ENCODE measurements at regions not wholly inside any gene's neighbourhood (a gene's known extent, or its start where the extent isn't known, plus 50 kb on each side); places are given as distances from the start of the nearest gene placed in this dataset.

- H3K79me2 ChIP-seq (ENCODE audit: control insufficient read depth in 1 of 2, insufficient read depth in 2 of 2, low read length in 2 of 2), result no peaks in the 10 kb centered on the region
- no peak overlapping the region for H2AK5ac ChIP-seq (ENCODE audit: low read depth, low read length)
- H3K36me3 ChIP-seq (ENCODE audit: control insufficient read depth in 2 of 4, insufficient read depth in 4 of 4, low read length in 3 of 4), result no peaks in the 10 kb centered on the region
- H4K5ac ChIP-seq (ENCODE audit: insufficient read length, low read depth, low read length), result no peak overlapping the region
- DNase-seq (ENCODE audit: low read depth in 1 of 2, low spot score in 2 of 2) (no peak), FAIRE-seq (no peak)
- H4K8ac ChIP-seq (ENCODE audit: extremely low read depth, insufficient read depth, low read length), result no peak overlapping the region
- H4K20me1 ChIP-seq (replicated peaks in 1 of 2; ENCODE audit: control insufficient read depth in 1 of 2, insufficient read depth in 2 of 2, low read length in 2 of 2), result no peaks in the 10 kb centered on the region
- H3K9ac ChIP-seq (replicated peaks in 1 of 4; ENCODE audit: extremely low read depth in 1 of 4, low read depth in 3 of 4, low read length in 3 of 4), result no peak overlapping the region
- no peak overlapping the region for H2BK15ac ChIP-seq (ENCODE audit: low read length)
- ChIA-PET POLR2A (ENCODE audit: partially characterized antibody) (interaction anchor here (0.8 kb wide), 1 partner anchor 9 kb away, joined by 3 read pairs; no protein-coding TSS in a partner anchor), CTCF (ENCODE audit: partially characterized antibody) (no interaction called here)
- H2BK120ac ChIP-seq (replicated peaks; ENCODE audit: low read depth, low read length), result no peak overlapping the region
- H2BK12ac ChIP-seq (ENCODE audit: low read depth, low read length), result no peak overlapping the region
- no peak overlapping the region for H3K4me3 ChIP-seq (ENCODE audit: extremely low read depth in 1 of 4, insufficient read depth in 2 of 4, low read depth in 3 of 4, low read length in 4 of 4)
- no peaks in the 10 kb centered on the region for H3K27me3 ChIP-seq (replicated peaks in 1 of 4; ENCODE audit: control insufficient read depth in 3 of 4, extremely low read depth in 1 of 4, insufficient read depth in 3 of 4, low read length in 3 of 4)
- no peak overlapping the region for H3K18ac ChIP-seq (ENCODE audit: extremely low read depth, low read length)
- TF ChIP-seq NRF1 (IDR thresholded peaks at IDR 0.05; ENCODE audit: low read depth, low read length) (no peak), EGR1 (IDR thresholded peaks at IDR 0.05; ENCODE audit: borderline replicate concordance, low read depth, low read length) (no peak), RXRA (IDR thresholded peaks at IDR 0.05; ENCODE audit: insufficient read depth, low read depth, low read length) (no peak), SP2 (IDR thresholded peaks at IDR 0.05; ENCODE audit: low read length) (no peak), NANOG (IDR thresholded peaks at IDR 0.05; ENCODE audit: insufficient read depth, low read depth, low read length, poor library complexity, severe bottlenecking) (no peak), CBX8 (IDR thresholded peaks at IDR 0.05; ENCODE audit: borderline replicate concordance, low read depth, low read length) (no peak), TAF7 (optimal IDR thresholded peaks at IDR 0.05; ENCODE audit: borderline replicate concordance, low read depth, low read length) (no peak), GTF2F1 (IDR thresholded peaks at IDR 0.05; ENCODE audit: borderline replicate concordance, low read depth, low read length) (no peak), FOSL1 (IDR thresholded peaks at IDR 0.05; ENCODE audit: insufficient read depth, low read depth, low read length) (no peak), HDAC6 (IDR thresholded peaks at IDR 0.05; ENCODE audit: low read depth, low read length) (no peak), CEBPB (IDR thresholded peaks at IDR 0.05; ENCODE audit: low read depth, low read length) (no peak)
- TF ChIP-seq, protein P1, sequence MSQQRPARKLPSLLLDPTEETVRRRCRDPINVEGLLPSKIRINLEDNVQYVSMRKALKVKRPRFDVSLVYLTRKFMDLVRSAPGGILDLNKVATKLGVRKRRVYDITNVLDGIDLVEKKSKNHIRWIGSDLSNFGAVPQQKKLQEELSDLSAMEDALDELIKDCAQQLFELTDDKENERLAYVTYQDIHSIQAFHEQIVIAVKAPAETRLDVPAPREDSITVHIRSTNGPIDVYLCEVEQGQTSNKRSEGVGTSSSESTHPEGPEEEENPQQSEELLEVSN (IDR thresholded peaks at IDR 0.05), result no peak
- H3K79me1 ChIP-seq (ENCODE audit: low read depth, low read length), result no peaks in the 10 kb centered on the region
- no peak overlapping the region for H3K4ac ChIP-seq (replicated peaks; ENCODE audit: insufficient read length, low read depth, low read length)
- H3K27ac ChIP-seq (ENCODE audit: low read depth, low read length), result no peak overlapping the region
- no peak overlapping the region for H2AFZ ChIP-seq (ENCODE audit: low read length)
- H3K4me2 ChIP-seq (ENCODE audit: insufficient read depth in 1 of 2, low read depth in 2 of 2, low read length in 2 of 2), result no peak overlapping the region
- H3K23ac ChIP-seq (ENCODE audit: insufficient read length), result no peak overlapping the region
- H2BK20ac ChIP-seq (ENCODE audit: low read length), result no peak overlapping the region
- H3K23me2 ChIP-seq (ENCODE audit: low read depth, low read length), result no peaks in the 10 kb centered on the region
- no peaks in the 10 kb centered on the region for H3K4me1 ChIP-seq (replicated peaks in 1 of 4; ENCODE audit: control insufficient read depth in 3 of 4, insufficient read depth in 4 of 4, low read length in 3 of 4)
- H4K91ac ChIP-seq (replicated peaks; ENCODE audit: insufficient read length, low read length), result no peak overlapping the region
- H3K14ac ChIP-seq (ENCODE audit: insufficient read length), result no peak overlapping the region
- no peaks in the 10 kb centered on the region; a peak in 1 of 4 replicates for H3K9me3 ChIP-seq (ENCODE audit: insufficient read depth in 2 of 2, low read depth in 1 of 2, low read length in 1 of 2)
- no peak overlapping the region for H2BK5ac ChIP-seq (ENCODE audit: low read depth, low read length)
- H3K56ac ChIP-seq (replicated peaks; ENCODE audit: insufficient read length, low read depth, low read length), result no peak overlapping the region
Measured at GRCh38 chr5:57572461-57572860, 89.8 kb upstream of the ACTBL2 start.

All from H1 (cell line).